Left lung (tissue), 4 donors: ENCODE measurements at regions not wholly inside any gene's neighbourhood (a gene's known extent, or its start where the extent isn't known, plus 50 kb on each side); places are given as distances from the start of the nearest gene placed in this dataset.

Experiments
- ATAC-seq: fragments of 200-7000 bp; cut with Tn5 transposase; one replicate; pipeline ENCODE4 v1.9.1; 2020; ENCODE audit warnings: moderate library complexity
- DNase-seq, 4 donors: peaks; one replicate each; pipeline ENCODE4 v3.0.0-alpha.2; 2013 to 2020
- H3K27ac ChIP-seq, 2 donors: fragments of 200-600 bp; sonication (generic) in 1 of 2; one replicate each; pipeline versions ENCODE4 v1.5.0 to v1.8.0; 2020 to 2021
- H3K27me3 ChIP-seq, 2 donors: fragments of 200-600 bp; sonication (generic) in 1 of 2; one replicate each; pipeline versions ENCODE4 v1.5.0 to v1.8.0; 2020 to 2021
- H3K36me3 ChIP-seq, 2 donors: fragments of 200-600 bp; sonication (generic) in 1 of 2; one replicate each; pipeline versions ENCODE4 v1.5.0 to v1.8.0; 2020 to 2021
- H3K4me1 ChIP-seq, 2 donors: fragments of 200-600 bp; one replicate each; pipeline ENCODE4 v1.8.0; 2021
- H3K4me3 ChIP-seq, 2 donors: fragments of 200-600 bp; sonication (generic) in 1 of 2; one replicate each; pipeline versions ENCODE4 v1.5.0 to v1.8.0; 2020 to 2021; ENCODE audit warnings: mild to moderate bottlenecking in 1 of 2
- H3K9me3 ChIP-seq, 2 donors: fragments of 200-600 bp; sonication (generic) in 1 of 2; one replicate each; pipeline versions ENCODE4 v1.5.0 to v1.8.0; 2020 to 2021
- intact Hi-C, 2 donors: fragments of 100-400 bp; cut with DNase I; formaldehyde crosslinking; loops; one replicate each; pipeline versions ENCODE4 v1.11.2 to v1.14.2; 2022
- TF ChIP-seq, protein P1 (sequence below), 2 donors: fragments of 200-600 bp; sonication (generic) in 1 of 2; IDR thresholded peaks; one replicate each; pipeline versions ENCODE4 v1.5.0 to v1.8.0; 2021; ENCODE audit warnings: antibody characterized with exemption in 2 of 2
- donor health status: DM: no; HTN: yes; CAD: no.
- donor health status: DM: no; HTN: no; CAD: no.

- Histone ChIP-seq H3K4me3 (no peak overlapping the region), H3K27ac (no peak overlapping the region), H3K9me3 (no peaks in the 10 kb centered on the region), H3K4me1 (no peaks in the 10 kb centered on the region), H3K36me3 (no peaks in the 10 kb centered on the region), H3K27me3 (no peaks in the 10 kb centered on the region)
- intact Hi-C loops, result no loop called here
- ATAC-seq (no peak), DNase-seq (no peak)
- TF ChIP-seq, protein P1, sequence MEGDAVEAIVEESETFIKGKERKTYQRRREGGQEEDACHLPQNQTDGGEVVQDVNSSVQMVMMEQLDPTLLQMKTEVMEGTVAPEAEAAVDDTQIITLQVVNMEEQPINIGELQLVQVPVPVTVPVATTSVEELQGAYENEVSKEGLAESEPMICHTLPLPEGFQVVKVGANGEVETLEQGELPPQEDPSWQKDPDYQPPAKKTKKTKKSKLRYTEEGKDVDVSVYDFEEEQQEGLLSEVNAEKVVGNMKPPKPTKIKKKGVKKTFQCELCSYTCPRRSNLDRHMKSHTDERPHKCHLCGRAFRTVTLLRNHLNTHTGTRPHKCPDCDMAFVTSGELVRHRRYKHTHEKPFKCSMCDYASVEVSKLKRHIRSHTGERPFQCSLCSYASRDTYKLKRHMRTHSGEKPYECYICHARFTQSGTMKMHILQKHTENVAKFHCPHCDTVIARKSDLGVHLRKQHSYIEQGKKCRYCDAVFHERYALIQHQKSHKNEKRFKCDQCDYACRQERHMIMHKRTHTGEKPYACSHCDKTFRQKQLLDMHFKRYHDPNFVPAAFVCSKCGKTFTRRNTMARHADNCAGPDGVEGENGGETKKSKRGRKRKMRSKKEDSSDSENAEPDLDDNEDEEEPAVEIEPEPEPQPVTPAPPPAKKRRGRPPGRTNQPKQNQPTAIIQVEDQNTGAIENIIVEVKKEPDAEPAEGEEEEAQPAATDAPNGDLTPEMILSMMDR (IDR thresholded peaks at IDR 0.05), result no peak
These were observed 398.9 kb downstream of the TRIB2 start for GRCh38 chr2:13115643-13116042.

GRCh38 chr2:13121096-13121495 is 404.4 kb downstream of the TRIB2 start:
- Histone ChIP-seq H3K9me3 (no peaks in the 10 kb centered on the region), H3K27me3 (no peaks in the 10 kb centered on the region), H3K27ac (no peak overlapping the region), H3K4me3 (no peak overlapping the region), H3K4me1 (no peaks in the 10 kb centered on the region), H3K36me3 (no peaks in the 10 kb centered on the region)
- ATAC-seq, result no peak
- no peak for DNase-seq
- TF ChIP-seq, protein P1 (IDR thresholded peaks at IDR 0.05), result no peak
- intact Hi-C loops, result no loop called here

- intact Hi-C loops, result no loop called here
- ATAC-seq (no peak), DNase-seq (no peak)
- TF ChIP-seq, protein P1 (IDR thresholded peaks at IDR 0.05), result no peak
- Histone ChIP-seq H3K27me3 (no peaks in the 10 kb centered on the region), H3K4me3 (no peak overlapping the region), H3K27ac (no peak overlapping the region), H3K4me1 (no peaks in the 10 kb centered on the region), H3K9me3 (no peaks in the 10 kb centered on the region), H3K36me3 (no peaks in the 10 kb centered on the region)
These were observed 411.4 kb downstream of the TRIB2 start for GRCh38 chr2:13128139-13128538.

DNA sequence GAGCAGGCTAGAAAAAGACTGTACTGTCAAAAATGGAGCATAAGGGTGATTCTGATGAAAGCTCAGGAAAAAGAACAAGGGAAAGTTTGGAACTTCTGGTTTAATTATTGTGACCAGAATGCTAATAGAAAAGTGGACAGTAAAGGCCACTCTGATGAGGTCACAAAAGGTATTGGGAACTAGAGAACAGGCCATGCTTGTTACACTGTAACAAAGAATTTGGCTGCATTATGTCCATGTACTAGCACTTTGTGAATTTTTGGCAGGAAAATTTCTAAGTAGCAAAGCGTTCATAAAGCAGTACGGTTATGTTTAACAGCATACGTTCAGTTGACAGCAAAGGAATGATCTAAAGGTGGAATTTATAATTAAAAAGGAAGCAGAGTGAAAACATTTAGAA is 418.6 kb downstream of the TRIB2 start:
- Histone ChIP-seq H3K9me3 (no peaks in the 10 kb centered on the region), H3K36me3 (no peaks in the 10 kb centered on the region), H3K27me3 (no peaks in the 10 kb centered on the region), H3K27ac (no peak overlapping the region), H3K4me3 (no peak overlapping the region), H3K4me1 (no peaks in the 10 kb centered on the region)
- intact Hi-C loops, result no loop called here
- TF ChIP-seq, protein P1 (IDR thresholded peaks at IDR 0.05), result no peak
- DNase-seq (no peak), ATAC-seq (no peak)

DNA sequence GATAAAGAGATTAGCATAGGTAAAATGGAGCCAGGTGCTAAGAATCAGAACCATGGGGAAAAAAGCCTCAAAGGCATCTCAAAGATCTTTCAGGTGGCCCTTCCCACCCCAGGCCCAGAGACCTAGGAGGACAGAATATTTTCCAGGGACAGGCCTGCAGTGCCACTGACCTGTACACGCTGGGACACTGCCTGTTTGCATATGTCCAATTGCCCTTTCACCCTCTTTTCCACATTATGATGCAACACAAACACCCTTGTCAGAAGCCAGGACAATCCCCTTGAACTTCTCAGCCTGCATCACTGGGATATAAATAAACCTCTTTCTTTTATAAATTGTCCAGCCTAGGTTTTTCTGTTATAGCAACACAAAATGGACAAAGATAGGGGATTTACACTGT is 419.1 kb downstream of the TRIB2 start:
- H3K27me3 ChIP-seq, result no peaks in the 10 kb centered on the region

More for the DNA sequence above, 419.1 kb downstream of the TRIB2 start:
- Histone ChIP-seq H3K27ac (no peak overlapping the region), H3K36me3 (no peaks in the 10 kb centered on the region), H3K4me3 (no peak overlapping the region), H3K9me3 (no peaks in the 10 kb centered on the region), H3K4me1 (no peaks in the 10 kb centered on the region)
- TF ChIP-seq, protein P1 (IDR thresholded peaks at IDR 0.05), result no peak
- intact Hi-C loops, result no loop called here
- no peak for ATAC-seq
- peak in 1 of 4 donors; percentile 8 for DNase-seq
